Kidney (tissue), 13 donors: ENCODE measurements at regions not wholly inside any gene's neighbourhood (a gene's known extent, or its start where the extent isn't known, plus 50 kb on each side); places are given as distances from the start of the nearest gene placed in this dataset.

Experiments
- DNase-seq, 5 donors: peaks; one replicate each; pipeline ENCODE4 v3.0.0-alpha.2; 2013 to 2020
- FAIRE-seq: peaks from 2 replicates; lab custom pipeline; 2012; peaks lifted over from hg19 to GRCh38; lab: Jason Lieb, UNC
- H3K27ac ChIP-seq, 2 donors: one replicate each; pipeline ENCODE4 v1.7.0; 2013; ENCODE audit warnings: low read depth in 2 of 2, low read length in 2 of 2, inconsistent platforms in 1 of 2
- H3K27me3 ChIP-seq: one replicate; pipeline ENCODE4 v1.7.1; 2013; ENCODE audit warnings: low read length, inconsistent platforms; ENCODE audit not compliant: control insufficient read depth, insufficient read depth
- H3K36me3 ChIP-seq, 3 donors: one replicate each; pipeline versions ENCODE4 v1.7.0 to v1.7.1; 2013; ENCODE audit warnings: low read length in 3 of 3, control low read depth in 1 of 3, inconsistent platforms in 1 of 3; ENCODE audit not compliant: insufficient read depth in 3 of 3, control insufficient read depth in 2 of 3
- H3K4me1 ChIP-seq, 3 donors: one replicate each; pipeline versions ENCODE4 v1.7.0 to v1.7.1; 2013; ENCODE audit warnings: low read length in 3 of 3, inconsistent platforms in 1 of 3, low read depth in 1 of 3; ENCODE audit not compliant: control insufficient read depth in 2 of 3, insufficient read depth in 2 of 3
- H3K4me3 ChIP-seq, 3 donors: one replicate each; pipeline versions ENCODE4 v1.7.0 to v1.8.1; 2013; ENCODE audit warnings: low read length in 3 of 3, control low read depth in 1 of 3, inconsistent platforms in 1 of 3
- H3K9ac ChIP-seq, 3 donors: one replicate each; pipeline versions ENCODE4 v1.7.0 to v1.7.1; 2013; ENCODE audit warnings: low read length in 3 of 3, control low read depth in 1 of 3, inconsistent platforms in 1 of 3
- H3K9me3 ChIP-seq, 3 donors: one replicate each; pipeline versions ENCODE4 v1.7.0 to v1.7.1; 2013; ENCODE audit warnings: low read length in 3 of 3, control low read depth in 1 of 3, inconsistent platforms in 1 of 3; ENCODE audit not compliant: control insufficient read depth in 2 of 3, insufficient read depth in 1 of 3
- intact Hi-C: fragments of 100-400 bp; cut with DNase I; formaldehyde crosslinking; loops from one replicate; pipeline ENCODE4 v1.11.1; 2022
- TF ChIP-seq, protein P1 (sequence below): IDR thresholded peaks from 3 replicates; pipeline ENCODE4 v1.5.1; 2012; ENCODE audit warnings: mild to moderate bottlenecking, moderate library complexity, borderline replicate concordance; ENCODE audit not compliant: insufficient read depth; ENCODE audit errors: extremely low read depth
- donor health status: control.
- donor health status: control.
- donor health status: control.
- donor health status: control.
- donor health status: control.
- donor health status: DM: yes; HTN: yes; CAD: no.
- donor health status: Normal renal cell carcinoma (clear cell type).

DNA sequence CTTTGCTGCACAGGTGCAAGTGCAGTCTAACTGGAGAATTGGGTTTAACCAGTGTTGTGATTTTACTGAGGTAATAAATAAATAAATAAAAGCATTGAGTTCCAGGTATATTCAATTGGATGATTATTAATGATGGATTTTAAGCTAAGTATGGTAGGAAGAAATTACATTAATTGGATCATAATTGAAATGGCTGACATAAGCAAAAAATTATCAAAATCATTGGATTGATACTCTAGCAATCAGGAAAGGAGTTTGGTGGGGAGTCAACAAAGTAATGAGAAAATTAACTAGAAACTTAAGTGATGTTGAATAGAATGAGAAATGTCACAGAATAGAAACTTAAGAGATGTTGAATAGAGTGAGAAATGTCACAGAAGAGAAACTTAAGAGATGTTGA is 981.9 kb downstream of the SI start:
- no peaks in the 10 kb centered on the region for H3K9me3 ChIP-seq
- FAIRE-seq = no peak

DNA sequence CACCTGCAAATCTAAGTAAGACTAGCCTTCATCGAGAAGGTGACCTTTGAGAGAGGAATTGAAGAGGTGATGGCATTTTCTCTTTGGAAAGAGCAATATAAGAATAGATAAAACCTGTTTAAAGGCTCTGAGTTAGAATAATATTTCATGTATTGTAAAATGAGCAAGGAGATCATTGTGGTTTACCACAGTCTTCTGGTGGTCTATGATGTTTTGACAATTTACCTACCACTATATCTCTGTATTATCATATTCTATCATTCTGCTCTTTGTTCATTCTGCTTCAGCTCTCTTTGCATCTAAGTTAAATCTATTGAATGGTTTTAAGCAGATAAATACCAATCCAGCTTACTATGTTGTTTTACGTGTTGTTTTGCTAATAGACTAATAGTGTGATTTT is 982.3 kb downstream of the SI start:
- no peak overlapping the region for H3K27ac ChIP-seq
- no peaks in the 10 kb centered on the region for H3K27me3 ChIP-seq
- H3K36me3 ChIP-seq = no peaks in the 10 kb centered on the region
- FAIRE-seq (no peak), DNase-seq (no peak)
- intact Hi-C loops = no loop called here
- no peak overlapping the region for H3K4me3 ChIP-seq
- H3K9me3 ChIP-seq = no peaks in the 10 kb centered on the region
- no peak overlapping the region for H3K9ac ChIP-seq
- H3K4me1 ChIP-seq = no peaks in the 10 kb centered on the region
- TF ChIP-seq, protein P1, sequence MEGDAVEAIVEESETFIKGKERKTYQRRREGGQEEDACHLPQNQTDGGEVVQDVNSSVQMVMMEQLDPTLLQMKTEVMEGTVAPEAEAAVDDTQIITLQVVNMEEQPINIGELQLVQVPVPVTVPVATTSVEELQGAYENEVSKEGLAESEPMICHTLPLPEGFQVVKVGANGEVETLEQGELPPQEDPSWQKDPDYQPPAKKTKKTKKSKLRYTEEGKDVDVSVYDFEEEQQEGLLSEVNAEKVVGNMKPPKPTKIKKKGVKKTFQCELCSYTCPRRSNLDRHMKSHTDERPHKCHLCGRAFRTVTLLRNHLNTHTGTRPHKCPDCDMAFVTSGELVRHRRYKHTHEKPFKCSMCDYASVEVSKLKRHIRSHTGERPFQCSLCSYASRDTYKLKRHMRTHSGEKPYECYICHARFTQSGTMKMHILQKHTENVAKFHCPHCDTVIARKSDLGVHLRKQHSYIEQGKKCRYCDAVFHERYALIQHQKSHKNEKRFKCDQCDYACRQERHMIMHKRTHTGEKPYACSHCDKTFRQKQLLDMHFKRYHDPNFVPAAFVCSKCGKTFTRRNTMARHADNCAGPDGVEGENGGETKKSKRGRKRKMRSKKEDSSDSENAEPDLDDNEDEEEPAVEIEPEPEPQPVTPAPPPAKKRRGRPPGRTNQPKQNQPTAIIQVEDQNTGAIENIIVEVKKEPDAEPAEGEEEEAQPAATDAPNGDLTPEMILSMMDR = no peak

More for the DNA sequence above, 981.9 kb downstream of the SI start:
- Histone ChIP-seq H3K4me3 (no peak overlapping the region), H3K27me3 (no peaks in the 10 kb centered on the region), H3K27ac (no peak overlapping the region), H3K4me1 (no peaks in the 10 kb centered on the region), H3K36me3 (no peaks in the 10 kb centered on the region), H3K9ac (no peak overlapping the region)
- intact Hi-C loops = no loop called here
- TF ChIP-seq, protein P1 = no peak
- no peak for DNase-seq

DNA sequence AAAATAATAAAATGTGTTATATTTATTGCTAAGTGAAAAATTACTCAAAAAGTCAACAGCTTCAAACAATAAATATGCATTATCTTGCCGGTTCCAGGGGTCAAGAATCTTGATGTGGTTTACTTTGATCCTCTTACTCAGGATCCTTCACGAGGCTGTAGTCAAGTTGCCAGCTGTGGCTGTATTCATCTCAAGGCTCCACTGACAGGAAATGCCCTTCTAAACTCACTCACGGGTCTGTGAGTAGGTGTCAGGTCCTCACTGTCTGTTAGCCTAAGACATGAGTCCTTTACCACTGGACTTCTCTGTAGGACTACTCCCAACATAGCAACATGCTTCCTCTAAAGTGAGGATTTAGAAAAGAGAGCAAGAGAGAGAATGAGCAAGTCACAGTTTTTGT is 983.0 kb downstream of the SI start:
- no peak for DNase-seq
- no peaks in the 10 kb centered on the region for H3K9me3 ChIP-seq
- no peak overlapping the region for H3K4me3 ChIP-seq
- no peak overlapping the region for H3K27ac ChIP-seq
- no peak overlapping the region for H3K9ac ChIP-seq
- intact Hi-C loops = no loop called here
- FAIRE-seq = no peak
- H3K36me3 ChIP-seq = no peaks in the 10 kb centered on the region
- TF ChIP-seq, protein P1 = no peak
- no peaks in the 10 kb centered on the region for H3K27me3 ChIP-seq
- H3K4me1 ChIP-seq = no peaks in the 10 kb centered on the region

DNA sequence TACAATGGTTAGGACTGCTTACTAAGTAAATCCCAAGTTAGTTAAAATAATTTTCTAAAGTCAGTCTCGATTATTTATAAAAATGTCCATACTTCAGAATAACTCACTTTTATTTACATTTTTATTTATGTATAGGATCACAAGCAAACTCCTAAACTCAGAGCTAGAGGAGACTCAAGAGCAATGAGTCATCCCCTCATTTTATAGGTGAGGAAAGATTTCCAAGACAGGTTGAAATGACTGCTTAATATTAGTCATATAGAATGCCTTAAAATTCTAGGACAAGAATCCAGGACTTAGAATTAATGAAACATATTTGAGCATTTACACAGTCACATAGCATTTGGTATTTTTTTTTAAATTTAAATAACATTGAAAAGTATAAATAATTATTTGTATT is 983.8 kb downstream of the SI start:
- Histone ChIP-seq H3K36me3 (no peaks in the 10 kb centered on the region), H3K4me3 (no peak overlapping the region), H3K9ac (no peak overlapping the region), H3K4me1 (no peaks in the 10 kb centered on the region), H3K27me3 (no peaks in the 10 kb centered on the region), H3K27ac (no peak overlapping the region), H3K9me3 (no peaks in the 10 kb centered on the region)
- DNase-seq (no peak), FAIRE-seq (no peak)
- TF ChIP-seq, protein P1 = no peak
- intact Hi-C loops = no loop called here
